ENCODE measurements at regions not wholly inside any gene's neighbourhood (a gene's known extent, or its start where the extent isn't known, plus 50 kb on each side); places are given as distances from the start of the nearest gene placed in this dataset.

GRCh38 chr18:34033968-34034367 lies 190.7 kb downstream of the NOL4 start (continued):
- TF ChIP-seq ZBTB33 (IDR thresholded peaks at IDR 0.05; ENCODE audit: borderline replicate concordance, low read depth) = no peak

DNA sequence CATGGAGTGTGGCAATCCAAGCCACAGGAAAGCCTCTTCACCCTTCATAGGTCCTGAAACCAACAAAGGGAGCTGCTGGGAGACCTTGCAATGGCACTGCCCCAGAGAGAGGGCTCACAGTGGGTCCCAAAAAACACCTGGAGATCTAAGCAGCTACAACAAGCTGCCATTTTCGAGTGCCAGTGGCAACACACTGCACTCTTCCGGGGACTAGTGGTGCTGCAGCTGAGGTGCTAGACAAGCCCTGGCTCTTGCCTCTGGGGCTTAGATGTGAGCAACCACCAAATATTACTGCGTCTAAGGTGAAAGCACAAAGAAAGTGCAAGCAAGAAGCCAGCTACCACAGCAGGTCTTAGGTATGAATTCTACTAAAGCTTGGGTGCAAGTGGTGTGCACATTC lies 192.9 kb downstream of the NOL4 start:
- Histone ChIP-seq H3K4me1 (ENCODE audit: control insufficient read depth in 1 of 2, insufficient read depth in 2 of 2, low read depth in 1 of 2, low read length in 1 of 2) (no peaks in the 10 kb centered on the region; a peak in 1 of 4 replicates), H2AFZ (ENCODE audit: low read depth) (no peak overlapping the region), H3K79me2 (ENCODE audit: insufficient read depth) (no peaks in the 10 kb centered on the region), H3K36me3 (replicated peaks in 1 of 2; ENCODE audit: control insufficient read depth in 1 of 2, insufficient read depth in 2 of 2, low read length in 1 of 2) (no peaks in the 10 kb centered on the region), H3K4me2 (no peak overlapping the region), H3K9ac (no peak overlapping the region), H3K9me3 (no peaks in the 10 kb centered on the region), H3K27me3 (ENCODE audit: insufficient read depth) (no peaks in the 10 kb centered on the region), H3K9me2 (no peaks in the 10 kb centered on the region), H4K20me1 (ENCODE audit: insufficient read depth) (no peaks in the 10 kb centered on the region), H3K4me3 (ENCODE audit: low read depth in 2 of 2, low read length in 1 of 2) (no peak overlapping the region), H3K27ac (ENCODE audit: low read depth in 2 of 2, low read length in 1 of 2) (no peak overlapping the region), H3F3A (replicated peaks; ENCODE audit: insufficient read depth) (no peaks in the 10 kb centered on the region)
- TF ChIP-seq RCOR1 (IDR thresholded peaks at IDR 0.05; ENCODE audit: low read length) = no peak
- TF ChIP-seq, protein P1, sequence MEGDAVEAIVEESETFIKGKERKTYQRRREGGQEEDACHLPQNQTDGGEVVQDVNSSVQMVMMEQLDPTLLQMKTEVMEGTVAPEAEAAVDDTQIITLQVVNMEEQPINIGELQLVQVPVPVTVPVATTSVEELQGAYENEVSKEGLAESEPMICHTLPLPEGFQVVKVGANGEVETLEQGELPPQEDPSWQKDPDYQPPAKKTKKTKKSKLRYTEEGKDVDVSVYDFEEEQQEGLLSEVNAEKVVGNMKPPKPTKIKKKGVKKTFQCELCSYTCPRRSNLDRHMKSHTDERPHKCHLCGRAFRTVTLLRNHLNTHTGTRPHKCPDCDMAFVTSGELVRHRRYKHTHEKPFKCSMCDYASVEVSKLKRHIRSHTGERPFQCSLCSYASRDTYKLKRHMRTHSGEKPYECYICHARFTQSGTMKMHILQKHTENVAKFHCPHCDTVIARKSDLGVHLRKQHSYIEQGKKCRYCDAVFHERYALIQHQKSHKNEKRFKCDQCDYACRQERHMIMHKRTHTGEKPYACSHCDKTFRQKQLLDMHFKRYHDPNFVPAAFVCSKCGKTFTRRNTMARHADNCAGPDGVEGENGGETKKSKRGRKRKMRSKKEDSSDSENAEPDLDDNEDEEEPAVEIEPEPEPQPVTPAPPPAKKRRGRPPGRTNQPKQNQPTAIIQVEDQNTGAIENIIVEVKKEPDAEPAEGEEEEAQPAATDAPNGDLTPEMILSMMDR (IDR thresholded peaks at IDR 0.05) = peak; percentile 21; the same call in 1 of the 2 replicates
- WGBS (ENCODE audit: low lambda C conversion rate) = 0% methylated on average over 1 of the region's 3 CpGs
- ChIA-PET POLR2A (no interaction called here), CTCF (interaction anchor here (0.8 kb wide), 1 partner anchor 11 kb away, joined by 3 read pairs; no protein-coding TSS in a partner anchor)
- no peak for DNase-seq

- no peak for DNase-seq
- H3K9me3 ChIP-seq = no peaks in the 10 kb centered on the region
- POLR2A ChIA-PET = no interaction called here
- H3F3A ChIP-seq (replicated peaks; ENCODE audit: insufficient read depth) = no peaks in the 10 kb centered on the region
- TF ChIP-seq TEAD4 (IDR thresholded peaks at IDR 0.05; ENCODE audit: borderline replicate concordance, insufficient read depth) = no peak
- H3K9me2 ChIP-seq = no peaks in the 10 kb centered on the region
- H3K4me2 ChIP-seq = no peak overlapping the region
- H3K4me1 ChIP-seq (ENCODE audit: control insufficient read depth in 1 of 2, insufficient read depth in 2 of 2, low read depth in 1 of 2, low read length in 1 of 2) = no peaks in the 10 kb centered on the region
- H3K4me3 ChIP-seq (ENCODE audit: low read depth in 2 of 2, low read length in 1 of 2) = no peak overlapping the region
- H3K27me3 ChIP-seq (ENCODE audit: insufficient read depth) = no peaks in the 10 kb centered on the region
- CTCF ChIA-PET = no interaction called here
- H2AFZ ChIP-seq (ENCODE audit: low read depth) = no peak overlapping the region
- no peaks in the 10 kb centered on the region for H4K20me1 ChIP-seq (ENCODE audit: insufficient read depth)
- no peaks in the 10 kb centered on the region for H3K79me2 ChIP-seq (ENCODE audit: insufficient read depth)
- no peaks in the 10 kb centered on the region for H3K36me3 ChIP-seq (replicated peaks in 1 of 2; ENCODE audit: control insufficient read depth in 1 of 2, insufficient read depth in 2 of 2, low read length in 1 of 2)
- no peak overlapping the region for H3K27ac ChIP-seq (ENCODE audit: low read depth in 2 of 2, low read length in 1 of 2)
- WGBS (ENCODE audit: low lambda C conversion rate) = 58% methylated on average over 2 of the region's 2 CpGs
- no peak overlapping the region for H3K9ac ChIP-seq
These were observed 196.4 kb downstream of the NOL4 start for GRCh38 chr18:34028324-34028723.

GRCh38 chr18:34025191-34025801 lies 199.4 kb downstream of the NOL4 start:
- no peaks in the 10 kb centered on the region for H3K9me2 ChIP-seq
- H3K79me2 ChIP-seq (ENCODE audit: insufficient read depth) = no peaks in the 10 kb centered on the region
- H3K9me3 ChIP-seq = no peaks in the 10 kb centered on the region
- ChIA-PET POLR2A (no interaction called here), CTCF (no interaction called here)
- H3K27ac ChIP-seq (ENCODE audit: low read depth in 2 of 2, low read length in 1 of 2) = no peak overlapping the region
- H3K4me3 ChIP-seq (ENCODE audit: low read depth in 2 of 2, low read length in 1 of 2) = no peak overlapping the region
- no peak overlapping the region for H3K4me2 ChIP-seq
- H3F3A ChIP-seq (replicated peaks; ENCODE audit: insufficient read depth) = no peaks in the 10 kb centered on the region
- H3K27me3 ChIP-seq (ENCODE audit: insufficient read depth) = no peaks in the 10 kb centered on the region
- no peaks in the 10 kb centered on the region for H3K36me3 ChIP-seq (replicated peaks in 1 of 2; ENCODE audit: control insufficient read depth in 1 of 2, insufficient read depth in 2 of 2, low read length in 1 of 2)
- 69% methylated on average over 1 of the region's 1 CpG for WGBS (ENCODE audit: low lambda C conversion rate)
- H4K20me1 ChIP-seq (ENCODE audit: insufficient read depth) = no peaks in the 10 kb centered on the region
- no peak overlapping the region for H3K9ac ChIP-seq
- H3K4me1 ChIP-seq (ENCODE audit: control insufficient read depth in 1 of 2, insufficient read depth in 2 of 2, low read depth in 1 of 2, low read length in 1 of 2) = no peaks in the 10 kb centered on the region
- H2AFZ ChIP-seq (ENCODE audit: low read depth) = no peak overlapping the region
- DNase-seq = no peak
- TF ChIP-seq, protein P1 (IDR thresholded peaks at IDR 0.05) = no peak
- TF ChIP-seq, protein P2, sequence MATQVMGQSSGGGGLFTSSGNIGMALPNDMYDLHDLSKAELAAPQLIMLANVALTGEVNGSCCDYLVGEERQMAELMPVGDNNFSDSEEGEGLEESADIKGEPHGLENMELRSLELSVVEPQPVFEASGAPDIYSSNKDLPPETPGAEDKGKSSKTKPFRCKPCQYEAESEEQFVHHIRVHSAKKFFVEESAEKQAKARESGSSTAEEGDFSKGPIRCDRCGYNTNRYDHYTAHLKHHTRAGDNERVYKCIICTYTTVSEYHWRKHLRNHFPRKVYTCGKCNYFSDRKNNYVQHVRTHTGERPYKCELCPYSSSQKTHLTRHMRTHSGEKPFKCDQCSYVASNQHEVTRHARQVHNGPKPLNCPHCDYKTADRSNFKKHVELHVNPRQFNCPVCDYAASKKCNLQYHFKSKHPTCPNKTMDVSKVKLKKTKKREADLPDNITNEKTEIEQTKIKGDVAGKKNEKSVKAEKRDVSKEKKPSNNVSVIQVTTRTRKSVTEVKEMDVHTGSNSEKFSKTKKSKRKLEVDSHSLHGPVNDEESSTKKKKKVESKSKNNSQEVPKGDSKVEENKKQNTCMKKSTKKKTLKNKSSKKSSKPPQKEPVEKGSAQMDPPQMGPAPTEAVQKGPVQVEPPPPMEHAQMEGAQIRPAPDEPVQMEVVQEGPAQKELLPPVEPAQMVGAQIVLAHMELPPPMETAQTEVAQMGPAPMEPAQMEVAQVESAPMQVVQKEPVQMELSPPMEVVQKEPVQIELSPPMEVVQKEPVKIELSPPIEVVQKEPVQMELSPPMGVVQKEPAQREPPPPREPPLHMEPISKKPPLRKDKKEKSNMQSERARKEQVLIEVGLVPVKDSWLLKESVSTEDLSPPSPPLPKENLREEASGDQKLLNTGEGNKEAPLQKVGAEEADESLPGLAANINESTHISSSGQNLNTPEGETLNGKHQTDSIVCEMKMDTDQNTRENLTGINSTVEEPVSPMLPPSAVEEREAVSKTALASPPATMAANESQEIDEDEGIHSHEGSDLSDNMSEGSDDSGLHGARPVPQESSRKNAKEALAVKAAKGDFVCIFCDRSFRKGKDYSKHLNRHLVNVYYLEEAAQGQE (IDR thresholded peaks at IDR 0.05; ENCODE audit: low read depth, low read length) = no peak
- TF ChIP-seq YY1 (IDR thresholded peaks at IDR 0.05; ENCODE audit: low read depth) = no peak
- TF ChIP-seq SMC3 (IDR thresholded peaks at IDR 0.05; ENCODE audit: low read depth, low read length) = no peak
- TF ChIP-seq, protein P3, sequence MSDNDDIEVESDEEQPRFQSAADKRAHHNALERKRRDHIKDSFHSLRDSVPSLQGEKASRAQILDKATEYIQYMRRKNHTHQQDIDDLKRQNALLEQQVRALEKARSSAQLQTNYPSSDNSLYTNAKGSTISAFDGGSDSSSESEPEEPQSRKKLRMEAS (IDR thresholded peaks at IDR 0.05; ENCODE audit: low read depth) = no peak

Data from SK-N-SH (cell line).